ENCODE measurements at regions not wholly inside any gene's neighbourhood (a gene's known extent, or its start where the extent isn't known, plus 50 kb on each side); places are given as distances from the start of the nearest gene placed in this dataset.

DNA sequence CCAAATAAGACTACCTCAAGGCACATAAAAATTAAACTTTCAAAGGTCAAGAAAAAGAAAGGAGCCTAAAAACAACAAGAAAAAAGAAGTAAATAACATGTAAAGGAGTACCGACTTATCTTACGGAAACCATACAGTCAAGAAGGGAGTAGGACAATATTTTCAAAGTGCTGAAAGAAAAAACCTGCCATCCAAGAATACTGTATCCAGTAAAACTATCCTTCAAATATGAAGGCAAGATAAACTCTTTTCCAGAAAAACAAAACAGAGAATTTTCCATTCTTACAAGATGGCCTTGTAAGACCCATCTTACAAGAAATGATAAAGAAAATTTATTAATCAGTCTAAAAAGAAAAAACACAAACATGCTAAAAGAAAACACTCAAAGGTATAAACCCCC is 302.2 kb downstream of the LMBRD1 start:
- no peak for TF ChIP-seq CTCF (IDR thresholded peaks at IDR 0.05; ENCODE audit: extremely low read depth in 1 of 2, insufficient read depth in 1 of 2, low read depth in 1 of 2, low read length in 2 of 2)
- TF ChIP-seq MYC (IDR thresholded peaks at IDR 0.05; ENCODE audit: low read depth, low read length) = no peak
- TF ChIP-seq, protein P1, sequence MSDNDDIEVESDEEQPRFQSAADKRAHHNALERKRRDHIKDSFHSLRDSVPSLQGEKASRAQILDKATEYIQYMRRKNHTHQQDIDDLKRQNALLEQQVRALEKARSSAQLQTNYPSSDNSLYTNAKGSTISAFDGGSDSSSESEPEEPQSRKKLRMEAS (IDR thresholded peaks at IDR 0.05; ENCODE audit: insufficient read depth, insufficient read length) = no peak
- TF ChIP-seq POLR2A (IDR thresholded peaks at IDR 0.05; ENCODE audit: low read depth, low read length) = no peak
- TF ChIP-seq POLR2AphosphoS5 (IDR thresholded peaks at IDR 0.05; ENCODE audit: insufficient read depth, low read depth, low read length) = no peak
- no peak for TF ChIP-seq EZH2 (IDR thresholded peaks at IDR 0.05; ENCODE audit: borderline replicate concordance, low read depth, low read length, severe bottlenecking)
- TF ChIP-seq JUN (IDR thresholded peaks at IDR 0.05; ENCODE audit: borderline replicate concordance, insufficient read depth, insufficient read length, low read depth) = no peak
- TF ChIP-seq FOS (IDR thresholded peaks at IDR 0.05; ENCODE audit: borderline replicate concordance, insufficient read depth, low read length) = no peak
- no peak for TF ChIP-seq GATA2 (IDR thresholded peaks at IDR 0.05; ENCODE audit: insufficient read depth, insufficient read length, low read depth, low read length)
